Liver (tissue), 8 donors: ENCODE measurements at regions not wholly inside any gene's neighbourhood (a gene's known extent, or its start where the extent isn't known, plus 50 kb on each side); places are given as distances from the start of the nearest gene placed in this dataset.

Experiments
- DNase-seq: peaks from one replicate; pipeline ENCODE4 v3.0.0-alpha.2; 2017; ENCODE audit warnings: low spot score
- H3K27ac ChIP-seq, 2 donors: one replicate each; pipeline ENCODE4 v1.7.0; 2013; ENCODE audit warnings: inconsistent platforms in 2 of 2, low read length in 2 of 2, control low read depth in 1 of 2, low read depth in 1 of 2, mild to moderate bottlenecking in 1 of 2
- H3K27me3 ChIP-seq, 4 donors: one replicate each; pipeline versions ENCODE4 v1.6.1 to v1.7.0; 2013; ENCODE audit warnings: low read length in 3 of 4, inconsistent platforms in 1 of 4, mild to moderate bottlenecking in 1 of 4, moderate library complexity in 1 of 4; ENCODE audit not compliant: control insufficient read depth in 4 of 4, insufficient read depth in 4 of 4
- H3K36me3 ChIP-seq, 4 donors: one replicate each; pipeline versions ENCODE4 v1.6.1 to v1.7.0; 2013; ENCODE audit warnings: low read length in 3 of 4, mild to moderate bottlenecking in 3 of 4, low read depth in 1 of 4, moderate library complexity in 1 of 4; ENCODE audit not compliant: control insufficient read depth in 4 of 4, insufficient read depth in 3 of 4
- H3K4me1 ChIP-seq, 4 donors: one replicate each; pipeline versions ENCODE4 v1.6.1 to v1.7.0; 2013; ENCODE audit warnings: low read length in 3 of 4, mild to moderate bottlenecking in 3 of 4, moderate library complexity in 1 of 4; ENCODE audit not compliant: control insufficient read depth in 4 of 4, insufficient read depth in 4 of 4
- H3K4me3 ChIP-seq, 3 donors: one replicate each; pipeline versions ENCODE4 v1.6.1 to v1.7.0; 2013; ENCODE audit warnings: low read length in 3 of 3, control low read depth in 1 of 3, low read depth in 1 of 3, mild to moderate bottlenecking in 1 of 3
- H3K9ac ChIP-seq, 2 donors: one replicate each; pipeline ENCODE4 v1.7.0; 2013; ENCODE audit warnings: low read length in 2 of 2, mild to moderate bottlenecking in 2 of 2, moderate library complexity in 2 of 2, control low read depth in 1 of 2, low read depth in 1 of 2
- H3K9me3 ChIP-seq, 4 donors: one replicate each; pipeline versions ENCODE4 v1.6.1 to v1.7.0; 2013; ENCODE audit warnings: low read length in 3 of 4; ENCODE audit not compliant: control insufficient read depth in 4 of 4
- ATF3 ChIP-seq: IDR thresholded peaks from 2 replicates; pipeline ENCODE4 v1.6.1; 2016; ENCODE audit warnings: antibody characterized with exemption
- CTCF ChIP-seq: fragments of 150-350 bp; IDR thresholded peaks from 2 replicates; pipeline ENCODE4 v1.5.1; 2017; ENCODE audit warnings: improper control_type of control experiment, low read depth, low read length; ENCODE audit not compliant: missing input control
- EGR1 ChIP-seq, 2 donors: IDR thresholded peaks; 2 replicates each; pipeline ENCODE4 v1.6.1; 2016 to 2018; ENCODE audit warnings: antibody characterized with exemption in 2 of 2, low read depth in 2 of 2
- FOXA1 ChIP-seq: IDR thresholded peaks from 2 replicates; pipeline ENCODE4 v1.6.1; 2016; ENCODE audit warnings: antibody characterized with exemption
- GABPA ChIP-seq, 2 donors: IDR thresholded peaks in 1 of 2; conservative IDR thresholded peaks in 1 of 2; 2 replicates each; pipeline ENCODE4 v1.6.1; 2016; ENCODE audit warnings: antibody characterized with exemption in 2 of 2, mild to moderate bottlenecking in 1 of 2, moderate library complexity in 1 of 2
- HNF4A ChIP-seq, 2 donors: conservative IDR thresholded peaks; 2 replicates each; pipeline ENCODE4 v1.6.1; 2016; ENCODE audit warnings: antibody characterized with exemption in 2 of 2, mild to moderate bottlenecking in 2 of 2
- HNF4G ChIP-seq: IDR thresholded peaks from 2 replicates; pipeline ENCODE4 v1.6.1; 2016; ENCODE audit warnings: antibody characterized with exemption
- JUND ChIP-seq, 2 donors: IDR thresholded peaks; 2 replicates each; pipeline ENCODE4 v1.6.1; 2016; ENCODE audit warnings: antibody characterized with exemption in 2 of 2
- MAX ChIP-seq: IDR thresholded peaks from 2 replicates; pipeline ENCODE4 v1.6.1; 2016; ENCODE audit warnings: antibody characterized with exemption
- NR2F2 ChIP-seq: IDR thresholded peaks from 2 replicates; pipeline ENCODE4 v1.6.1; 2016; ENCODE audit warnings: antibody characterized with exemption
- RAD21 ChIP-seq, 2 donors: IDR thresholded peaks; 2 replicates each; pipeline ENCODE4 v1.6.1; 2016; ENCODE audit warnings: antibody characterized with exemption in 2 of 2, mild to moderate bottlenecking in 2 of 2
- REST ChIP-seq: IDR thresholded peaks from 2 replicates; pipeline ENCODE4 v1.6.1; 2016; ENCODE audit warnings: antibody characterized with exemption, mild to moderate bottlenecking
- RXRA ChIP-seq, 2 donors: IDR thresholded peaks; 2 replicates each; pipeline ENCODE4 v1.6.1; 2017 to 2018; ENCODE audit warnings: antibody characterized with exemption in 2 of 2, mild to moderate bottlenecking in 1 of 2
- SP1 ChIP-seq: IDR thresholded peaks from 2 replicates; pipeline ENCODE4 v1.6.1; 2018; ENCODE audit warnings: antibody characterized with exemption, mild to moderate bottlenecking
- TAF1 ChIP-seq: conservative IDR thresholded peaks from 2 replicates; pipeline ENCODE4 v1.6.1; 2016; ENCODE audit warnings: antibody characterized with exemption, mild to moderate bottlenecking
- YY1 ChIP-seq: IDR thresholded peaks from 2 replicates; pipeline ENCODE4 v1.6.1; 2016; ENCODE audit warnings: antibody characterized with exemption, mild to moderate bottlenecking
- ZBTB33 ChIP-seq: IDR thresholded peaks from 2 replicates; pipeline ENCODE4 v1.6.1; 2016; ENCODE audit warnings: antibody characterized with exemption
- WGBS: extraction: QIAGEN DNeasy Blood & Tissue Kit; methylation state at CpG from one replicate; pipeline ENCODE4 v1.1.7; 2013; 5-methylcytosine and 5-hydroxymethylcytosine counted together
- donor health status: healthy.
- donor health status: healthy.
- donor health status: healthy.
- donor health status: healthy.
- donor health status: healthy.

- no peak overlapping the region for H3K9ac ChIP-seq
- DNase-seq, result no peak
- H3K36me3 ChIP-seq, result no peaks in the 10 kb centered on the region
- H3K9me3 ChIP-seq, result no peaks in the 10 kb centered on the region
- no peaks in the 10 kb centered on the region for H3K4me1 ChIP-seq
- H3K27ac ChIP-seq, result no peak overlapping the region
- H3K4me3 ChIP-seq, result no peak overlapping the region
- no peaks in the 10 kb centered on the region for H3K27me3 ChIP-seq
- no peak for TF ChIP-seq REST
- TF ChIP-seq FOXA1, result no peak
- no peak for TF ChIP-seq JUND (IDR thresholded peaks at IDR 0.05)
- TF ChIP-seq ATF3, result no peak
- TF ChIP-seq EGR1 (IDR thresholded peaks at IDR 0.05; ENCODE audit: low read depth in 2 of 2), result no peak
- TF ChIP-seq CTCF, result no peak
- no peak for TF ChIP-seq NR2F2
- no peak for TF ChIP-seq RAD21 (IDR thresholded peaks at IDR 0.05)
- no peak for TF ChIP-seq HNF4G
- TF ChIP-seq SP1, result no peak
- TF ChIP-seq MAX, result no peak
- no peak for TF ChIP-seq RXRA (IDR thresholded peaks at IDR 0.05)
- TF ChIP-seq ZBTB33, result no peak
- TF ChIP-seq GABPA (IDR thresholded peaks at IDR 0.05 in 1 of 2, conservative IDR thresholded peaks at IDR 0.05 in 1 of 2), result no peak
- no peak for TF ChIP-seq HNF4A (conservative IDR thresholded peaks at IDR 0.05)
- no peak for TF ChIP-seq TAF1
These were observed 78.6 kb upstream of the DTNBP1 start for GRCh38 chr6:15741405-15741804.

- Histone ChIP-seq H3K4me1 (no peaks in the 10 kb centered on the region), H3K27ac (no peak overlapping the region), H3K9me3 (no peaks in the 10 kb centered on the region), H3K27me3 (peaks cover 0 to 6% (median 0%) of the 10 kb centered on the region in 4 donors), H3K9ac (no peak overlapping the region), H3K4me3 (no peak overlapping the region), H3K36me3 (no peaks in the 10 kb centered on the region)
- DNase-seq, result no peak
- 89% methylated on average over 3 of the region's 3 CpGs for WGBS
- TF ChIP-seq HNF4G, result no peak
- TF ChIP-seq NR2F2, result no peak
- TF ChIP-seq YY1, result no peak
- no peak for TF ChIP-seq GABPA (IDR thresholded peaks at IDR 0.05 in 1 of 2, conservative IDR thresholded peaks at IDR 0.05 in 1 of 2)
- TF ChIP-seq HNF4A (conservative IDR thresholded peaks at IDR 0.05), result no peak
- no peak for TF ChIP-seq TAF1
- no peak for TF ChIP-seq ATF3
- no peak for TF ChIP-seq REST
- TF ChIP-seq MAX, result no peak
- no peak for TF ChIP-seq CTCF
- no peak for TF ChIP-seq FOXA1
- TF ChIP-seq EGR1 (IDR thresholded peaks at IDR 0.05; ENCODE audit: low read depth in 2 of 2), result no peak
- no peak for TF ChIP-seq RXRA (IDR thresholded peaks at IDR 0.05)
These were observed 77.0 kb upstream of the DTNBP1 start for GRCh38 chr6:15739867-15740266.
